Activated CD4-positive, alpha-beta T cell treated with anti-CD3 and anti-CD28 coated beads, Interleukin-2, amount 50 U/mL, for 48 hours (primary cell): ENCODE measurements at regions not wholly inside any gene's neighbourhood (a gene's known extent, or its start where the extent isn't known, plus 50 kb on each side); places are given as distances from the start of the nearest gene placed in this dataset.

Source experiments
- DNase-seq, 2 experiments: peaks; one replicate each; pipeline ENCODE4 v3.0.0-alpha.2; 2020

DNA sequence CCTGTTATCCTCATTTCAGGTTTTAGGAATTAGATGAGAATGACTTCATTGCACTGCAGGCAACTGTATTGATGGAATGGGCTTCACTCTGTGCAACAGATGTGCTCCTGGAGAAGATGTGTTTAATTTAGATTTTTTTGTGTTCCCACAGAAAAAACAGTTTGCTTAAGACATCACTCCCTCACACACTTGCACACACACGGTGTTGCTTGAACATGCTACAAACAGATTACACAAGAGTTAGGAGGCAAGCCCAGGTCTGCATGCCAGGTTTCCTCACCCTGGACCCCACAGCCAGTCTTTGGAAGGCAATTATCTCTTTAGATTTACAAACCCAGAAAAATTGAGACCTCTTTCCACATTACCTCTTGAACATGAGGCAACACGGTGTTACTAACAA, 93.7 kb upstream of the KLHL29 start:
- no peak for DNase-seq

DNA sequence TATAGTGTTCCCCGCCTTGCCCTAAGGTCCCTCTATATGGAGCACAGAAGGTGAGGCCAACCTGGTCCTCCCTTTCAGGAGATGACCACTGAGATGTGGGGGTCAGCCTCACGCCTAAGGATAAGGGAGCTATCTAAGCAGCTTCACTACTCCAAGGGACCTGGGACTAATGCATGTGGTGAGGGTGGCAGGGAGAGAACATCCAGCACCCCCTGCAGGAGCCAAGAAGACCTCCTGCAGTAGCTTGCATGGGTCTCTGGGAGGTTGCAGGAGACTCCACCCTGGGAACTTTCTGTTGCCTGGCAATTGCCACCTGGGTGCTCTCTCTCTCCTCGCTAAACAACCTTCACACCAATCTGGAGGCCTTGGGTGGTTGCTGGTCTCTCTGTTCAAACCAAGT, 93.0 kb upstream of the KLHL29 start:
- no peak for DNase-seq

DNA sequence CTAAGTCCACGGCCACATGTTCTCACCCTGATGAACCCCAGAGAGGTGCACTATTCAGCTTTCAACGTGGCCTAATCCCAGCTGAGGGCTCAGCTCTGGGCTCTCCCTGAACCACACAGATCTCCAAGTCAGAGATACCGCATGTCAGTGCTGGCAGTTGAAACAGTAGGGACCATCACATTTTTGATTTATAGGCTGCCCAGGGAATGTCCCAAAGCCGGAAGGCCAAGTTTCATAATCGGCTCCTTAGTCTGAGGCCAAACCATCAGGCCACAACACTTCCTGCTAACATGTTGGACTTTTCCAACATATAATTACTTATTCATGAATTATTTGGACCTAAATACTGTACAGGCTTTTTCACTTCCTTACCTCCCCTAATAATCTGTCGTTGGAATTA, 91.9 kb upstream of the KLHL29 start:
- no peak for DNase-seq

DNA sequence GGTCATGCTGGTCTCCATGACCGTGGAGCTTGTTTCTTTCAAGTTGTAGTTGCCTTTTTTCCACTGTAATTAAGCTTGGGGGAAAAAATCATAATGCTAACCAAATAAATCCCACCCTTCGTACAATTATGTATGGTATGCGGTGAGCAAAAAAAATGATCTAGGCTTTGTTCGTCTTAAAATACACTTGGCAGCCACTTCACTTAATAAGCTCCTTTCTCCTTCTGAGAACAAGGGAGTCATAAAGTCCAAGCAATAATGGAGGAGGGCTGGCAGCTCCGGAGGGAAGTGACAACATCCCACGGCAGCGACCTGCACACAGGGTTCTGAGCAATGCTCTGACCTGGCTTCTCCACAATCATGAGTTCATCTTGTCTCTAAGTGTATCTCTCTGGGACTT, 91.2 kb upstream of the KLHL29 start:
- DNase-seq = no peak

DNA sequence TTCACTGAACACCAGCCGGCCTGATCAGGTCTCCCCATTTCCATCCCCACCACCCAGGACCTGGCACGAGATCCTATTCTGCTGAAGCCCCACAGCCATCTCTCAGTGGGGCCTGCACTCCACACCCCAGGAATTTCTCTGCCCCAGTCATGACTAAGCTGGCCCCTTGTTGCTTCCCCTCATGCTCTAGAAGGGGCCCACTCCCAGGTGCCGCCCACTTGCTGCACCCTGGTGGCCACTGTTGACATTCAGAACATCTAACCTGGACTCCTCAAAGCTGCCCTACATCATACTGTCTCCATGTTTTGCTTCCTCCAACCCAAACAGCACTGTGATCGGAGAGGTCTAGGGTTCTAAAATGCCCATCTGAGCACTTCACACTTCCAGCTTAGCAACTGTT, 90.7 kb upstream of the KLHL29 start:
- no peak for DNase-seq

DNA sequence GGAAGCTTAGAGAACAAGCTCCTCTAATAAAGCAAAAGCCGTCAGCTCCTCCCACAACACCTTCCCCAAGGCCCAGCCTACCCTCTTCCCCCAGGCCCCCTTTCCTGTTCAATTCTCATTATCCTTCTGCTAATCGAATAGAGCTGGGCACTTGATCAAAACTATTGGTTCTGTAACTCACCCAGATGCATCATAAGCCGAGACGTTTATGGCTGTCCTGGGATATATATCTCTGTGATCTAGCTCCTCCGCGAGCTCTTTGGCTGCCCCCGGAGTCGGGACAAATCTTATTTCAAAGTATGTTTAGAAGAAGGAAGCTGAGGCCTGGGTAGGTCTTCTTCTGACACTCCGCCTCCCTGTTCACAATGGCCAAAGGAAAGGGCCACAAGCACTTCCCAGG, 88.3 kb upstream of the KLHL29 start:
- no peak for DNase-seq

DNA sequence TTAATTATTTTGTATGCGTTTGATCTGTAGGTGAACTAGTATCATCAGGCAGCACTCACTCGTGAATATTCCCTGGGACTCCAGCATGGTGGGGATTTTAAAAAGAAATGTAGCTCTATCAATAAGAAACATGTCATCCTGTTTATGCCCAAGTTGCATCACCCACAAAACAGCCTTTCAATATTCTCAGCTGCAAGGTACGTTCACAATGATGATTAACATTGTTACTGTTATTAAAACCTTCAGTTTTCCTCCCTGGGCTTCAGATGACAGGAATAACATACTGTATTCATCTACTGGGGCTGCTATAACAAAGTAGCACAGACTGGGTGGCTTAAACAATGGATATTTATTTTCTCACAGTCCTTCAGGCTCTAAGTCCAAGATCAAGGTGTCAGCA, 87.9 kb upstream of the KLHL29 start:
- DNase-seq = no peak

DNA sequence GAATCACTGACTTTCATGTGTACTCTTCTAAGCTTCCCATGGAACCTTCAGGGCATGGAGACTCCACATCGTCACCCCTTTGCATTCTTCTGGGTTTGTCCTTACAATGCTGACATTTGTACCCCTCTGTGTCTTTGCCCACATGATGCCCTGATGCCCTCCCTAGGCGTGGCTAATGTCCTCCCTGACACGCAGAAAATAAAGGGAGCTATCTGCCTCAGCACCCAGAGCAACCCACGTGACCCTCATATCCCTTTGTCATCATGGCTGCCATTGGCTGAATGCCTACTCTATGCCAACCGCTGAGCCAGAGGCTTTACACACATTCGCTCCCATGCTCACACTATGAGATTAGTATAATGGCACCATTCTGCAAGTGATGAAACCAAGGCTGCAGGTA, 86.4 kb upstream of the KLHL29 start:
- DNase-seq = no peak

DNA sequence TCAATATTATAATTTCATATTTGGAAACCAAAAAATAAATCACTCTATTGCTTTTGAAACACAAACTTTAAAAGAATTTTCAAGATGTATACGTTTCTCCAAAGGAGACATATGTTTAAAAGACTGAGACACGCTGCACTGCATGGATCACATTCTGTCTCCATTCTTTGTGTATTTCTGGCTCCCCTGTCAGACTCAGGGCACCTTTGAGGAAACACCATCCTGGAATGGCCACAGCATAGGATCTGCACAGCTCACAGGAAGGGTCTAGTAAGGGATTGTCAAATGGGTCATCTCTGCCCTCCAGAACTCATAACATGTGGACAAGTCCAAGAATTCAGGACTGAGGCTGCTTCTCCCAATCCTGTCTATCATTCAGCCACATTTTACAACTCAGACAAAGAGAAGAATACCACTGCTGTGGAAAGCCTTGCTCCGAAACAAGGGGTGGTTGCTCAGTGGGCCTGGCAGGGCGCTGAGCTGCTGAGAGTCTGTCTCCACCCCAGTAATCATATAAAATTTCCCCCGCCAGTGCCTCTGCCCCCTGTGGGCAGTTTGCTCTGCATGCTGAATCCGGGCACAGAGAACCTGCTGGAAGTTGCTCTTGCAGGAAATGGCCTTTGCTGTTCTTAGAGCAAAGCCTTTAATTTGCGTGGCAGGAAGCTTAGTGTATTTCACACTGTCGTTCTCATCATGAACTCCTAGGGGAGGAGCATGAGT, 85.3 kb upstream of the KLHL29 start:
- DNase-seq = no peak

DNA sequence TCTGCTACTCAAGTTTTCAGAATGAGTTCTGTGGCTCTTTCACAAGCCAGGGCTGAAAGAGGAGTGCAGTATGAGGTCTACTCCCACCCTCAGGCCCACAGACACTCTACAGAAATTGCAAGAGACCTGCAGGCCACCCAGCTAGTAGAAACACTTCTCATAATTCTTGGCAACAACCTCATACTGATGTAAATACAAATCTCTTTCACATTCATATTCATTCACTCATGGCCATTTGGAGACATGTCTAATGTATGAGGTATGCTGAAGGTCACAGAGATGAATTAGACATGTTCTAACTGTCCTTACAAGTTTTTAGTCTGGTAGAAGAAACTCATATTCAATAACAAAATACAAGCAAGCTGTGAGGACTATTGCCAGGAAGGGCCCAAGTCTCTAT, 83.8 kb upstream of the KLHL29 start:
- DNase-seq = no peak

DNA sequence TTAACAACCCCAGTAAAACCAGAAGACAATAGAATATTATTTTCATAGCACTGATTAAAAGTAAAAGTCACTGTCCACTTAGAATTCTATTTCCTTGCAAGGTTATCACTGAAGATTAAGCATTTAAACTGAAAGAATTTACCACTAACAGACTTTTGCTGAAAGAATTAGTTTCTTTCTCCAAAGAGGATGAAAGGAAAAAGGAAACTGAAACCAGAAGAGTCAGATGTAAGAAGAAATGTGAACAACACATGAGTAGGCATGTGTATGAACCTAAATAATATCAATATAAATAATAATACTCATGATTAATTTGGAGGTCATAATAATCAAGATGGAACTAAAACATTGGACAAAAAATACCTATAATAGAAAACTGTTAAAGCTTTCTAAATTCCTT, 82.4 kb upstream of the KLHL29 start:
- DNase-seq = no peak

DNA sequence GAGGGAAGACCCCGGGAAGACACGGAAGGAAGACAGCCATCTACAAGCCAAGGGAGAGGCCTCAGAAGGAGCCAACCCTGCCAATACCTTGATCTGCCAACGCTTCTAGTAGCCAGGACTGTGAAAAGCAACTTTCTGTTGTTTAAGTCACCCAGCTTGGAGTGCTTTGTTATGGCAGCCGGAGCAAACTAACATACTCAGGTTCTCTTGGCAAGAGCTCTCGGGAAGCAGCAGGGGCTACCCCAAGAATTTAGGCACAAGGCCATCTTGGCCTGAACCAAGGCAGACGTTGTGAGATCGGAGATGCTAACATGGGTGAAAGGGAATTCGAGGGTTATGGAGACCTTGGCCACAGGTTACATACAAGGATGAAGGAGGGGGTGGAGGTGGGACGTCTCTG, 78.6 kb upstream of the KLHL29 start:
- no peak for DNase-seq

DNA sequence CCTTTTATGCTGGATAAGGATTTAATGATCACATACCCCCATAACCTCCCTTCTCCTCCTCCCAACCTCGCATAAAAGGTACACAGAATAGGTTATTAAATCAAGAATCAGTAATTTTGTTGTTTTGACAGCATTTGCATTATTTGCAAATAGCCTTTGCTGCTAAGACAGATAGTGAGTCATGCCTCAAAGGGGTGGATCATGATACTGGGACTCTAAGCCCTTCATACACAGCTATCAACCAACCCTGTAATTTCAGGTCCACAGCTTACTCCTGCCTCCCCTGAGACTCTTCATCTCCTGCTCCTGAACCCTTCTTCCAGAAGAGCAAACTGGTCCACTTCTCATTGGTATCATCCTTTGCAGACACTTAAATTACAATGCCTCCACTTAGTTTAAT, 73.8 kb upstream of the KLHL29 start:
- DNase-seq = no peak

DNA sequence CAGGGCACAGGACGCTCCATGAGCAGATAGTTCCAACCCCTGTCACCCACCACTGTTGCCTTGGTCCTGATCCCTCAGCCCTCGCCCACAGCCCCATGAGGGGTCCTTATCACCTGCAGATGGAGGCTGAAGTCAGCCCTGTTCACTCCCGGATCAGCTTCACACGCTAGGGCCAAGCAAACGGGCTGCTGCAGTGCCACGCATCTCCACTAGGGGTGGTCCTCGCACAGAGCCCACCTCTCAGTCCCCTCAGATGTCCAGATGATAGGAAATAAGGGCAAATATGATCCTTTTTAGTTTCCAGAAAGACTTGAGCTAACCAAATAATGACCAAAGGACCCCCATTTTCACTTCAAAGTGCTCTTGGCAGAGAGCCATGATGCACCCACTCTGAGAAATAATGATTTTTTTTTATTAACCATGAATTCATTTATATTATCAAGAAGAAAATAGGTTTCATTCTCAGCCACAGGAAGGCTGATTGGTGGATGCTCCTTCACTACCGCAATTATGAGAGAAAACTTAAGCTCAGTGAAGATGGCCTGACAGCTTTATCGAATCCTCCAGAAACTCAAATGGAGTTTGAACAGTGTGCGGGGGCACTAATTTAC, 71.9 kb upstream of the KLHL29 start:
- DNase-seq = peak; percentile 29 to 37

DNA sequence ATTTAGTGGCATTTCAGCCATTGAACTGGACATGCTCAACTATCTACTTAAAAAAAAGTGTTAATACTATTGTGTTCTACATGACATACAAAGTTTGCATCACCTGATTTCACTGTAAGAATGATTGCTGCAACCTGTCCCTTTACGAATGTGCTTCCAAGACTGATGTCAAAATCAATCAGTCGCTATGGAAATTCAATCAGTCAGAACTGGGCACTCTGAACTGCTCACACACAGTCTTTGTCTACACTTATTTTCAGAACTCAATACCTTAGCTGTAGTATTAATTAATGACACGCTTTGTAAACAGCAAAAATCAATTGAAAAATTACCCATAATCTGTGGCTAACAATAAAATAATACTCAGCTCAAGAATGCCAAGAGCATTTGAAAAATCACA, 70.3 kb upstream of the KLHL29 start:
- no peak for DNase-seq

DNA sequence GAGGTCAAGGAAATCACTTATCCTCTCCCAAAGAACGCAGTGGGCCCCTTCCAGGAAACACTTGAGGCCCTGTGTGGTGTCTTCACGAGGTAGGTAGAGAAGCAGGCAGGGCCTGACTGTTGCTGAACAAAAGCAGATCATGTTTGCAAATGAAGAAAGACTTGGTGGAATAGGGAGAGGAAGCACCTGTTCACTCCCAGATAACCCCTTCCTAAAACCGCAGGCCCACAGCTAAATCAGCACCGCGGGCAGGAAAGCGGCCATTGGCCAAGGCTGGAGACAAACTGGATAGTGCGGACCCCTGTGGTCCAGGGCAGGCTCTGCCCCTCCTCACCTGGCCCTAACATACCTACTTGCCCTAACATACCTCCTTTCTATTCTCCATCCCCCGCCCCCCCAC, 64.9 kb upstream of the KLHL29 start:
- DNase-seq = no peak

DNA sequence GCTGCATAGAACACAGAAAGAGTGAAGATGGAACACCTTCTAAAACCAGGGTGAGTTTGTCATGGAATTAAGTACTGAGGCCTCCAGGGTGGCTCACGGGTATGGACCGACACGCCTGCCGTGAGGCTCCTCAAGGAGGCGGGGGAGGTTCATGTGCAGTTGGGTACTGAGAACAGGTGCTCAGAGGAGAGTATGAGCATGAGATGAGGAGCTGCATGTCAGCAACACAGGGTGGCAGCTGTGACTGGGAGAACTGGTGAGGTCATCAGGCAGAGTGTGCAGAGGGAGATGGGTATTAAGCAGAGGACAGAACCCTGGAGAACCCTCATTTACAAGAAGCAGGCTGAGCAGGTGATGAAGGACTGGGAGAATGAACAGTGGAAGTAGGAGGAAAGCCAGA, 63.2 kb upstream of the KLHL29 start:
- DNase-seq = no peak

DNA sequence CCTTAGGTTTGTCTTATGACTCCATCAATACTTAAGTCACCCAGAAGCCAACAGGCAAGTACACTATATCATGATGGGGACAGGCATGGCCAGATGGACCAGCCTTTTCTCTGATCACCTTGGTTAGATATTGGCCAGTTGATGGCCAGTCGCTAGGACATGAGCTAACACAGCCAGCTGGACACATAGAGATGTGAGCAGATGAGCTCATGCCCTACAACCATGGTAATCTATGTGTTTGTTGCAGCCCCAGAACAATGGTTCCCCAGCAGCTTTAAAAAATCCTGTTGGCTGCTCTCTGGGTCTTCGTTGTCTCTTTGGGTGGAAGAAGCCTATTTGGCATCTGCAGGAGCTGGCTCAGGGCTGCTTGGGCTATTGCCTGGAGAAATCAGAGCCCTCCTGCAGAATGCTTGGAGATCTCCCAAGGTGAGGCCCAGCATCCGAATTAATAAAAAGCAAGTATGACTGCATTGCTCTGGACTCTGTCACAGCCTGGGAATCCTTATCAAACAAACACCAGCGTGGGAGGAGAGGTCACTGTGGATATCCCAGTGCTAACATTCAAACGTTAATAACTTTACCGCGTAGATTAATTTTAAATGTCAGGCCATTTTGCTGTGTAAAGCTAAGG, 62.3 kb upstream of the KLHL29 start:
- DNase-seq = no peak

DNA sequence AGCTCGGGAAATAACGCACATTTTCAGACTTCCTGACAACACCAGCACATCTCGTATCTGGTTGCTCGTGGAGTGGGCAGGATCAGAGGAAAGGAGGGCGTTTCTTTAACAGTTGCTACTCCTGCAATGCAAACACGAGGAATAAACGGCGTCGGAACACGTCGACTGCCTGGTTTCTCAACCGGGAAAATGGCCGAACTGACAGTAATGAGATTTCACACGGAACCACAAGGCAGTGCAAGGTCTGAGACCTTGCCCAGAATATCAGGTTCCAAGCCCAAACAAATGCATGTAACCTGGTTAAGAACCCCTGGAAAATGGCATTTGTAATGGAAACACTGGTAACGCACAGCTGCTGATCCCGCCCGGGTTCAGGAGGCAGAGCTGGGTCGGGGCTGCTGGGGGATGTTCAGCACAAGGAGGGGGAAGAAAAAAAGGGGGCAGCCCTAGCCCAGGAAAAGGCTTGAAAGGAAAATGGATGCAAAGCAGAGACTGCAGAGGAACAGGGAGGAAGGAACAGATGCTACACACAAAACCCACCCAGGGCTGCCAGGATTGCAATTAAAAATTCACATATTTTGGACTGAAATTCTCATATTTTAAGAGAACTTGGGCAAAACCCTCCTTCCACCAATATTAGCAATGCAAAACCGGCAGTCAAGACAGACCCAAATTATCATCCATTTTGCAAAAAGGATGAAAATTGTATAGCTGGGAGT, 61.6 kb upstream of the KLHL29 start:
- no peak for DNase-seq

DNA sequence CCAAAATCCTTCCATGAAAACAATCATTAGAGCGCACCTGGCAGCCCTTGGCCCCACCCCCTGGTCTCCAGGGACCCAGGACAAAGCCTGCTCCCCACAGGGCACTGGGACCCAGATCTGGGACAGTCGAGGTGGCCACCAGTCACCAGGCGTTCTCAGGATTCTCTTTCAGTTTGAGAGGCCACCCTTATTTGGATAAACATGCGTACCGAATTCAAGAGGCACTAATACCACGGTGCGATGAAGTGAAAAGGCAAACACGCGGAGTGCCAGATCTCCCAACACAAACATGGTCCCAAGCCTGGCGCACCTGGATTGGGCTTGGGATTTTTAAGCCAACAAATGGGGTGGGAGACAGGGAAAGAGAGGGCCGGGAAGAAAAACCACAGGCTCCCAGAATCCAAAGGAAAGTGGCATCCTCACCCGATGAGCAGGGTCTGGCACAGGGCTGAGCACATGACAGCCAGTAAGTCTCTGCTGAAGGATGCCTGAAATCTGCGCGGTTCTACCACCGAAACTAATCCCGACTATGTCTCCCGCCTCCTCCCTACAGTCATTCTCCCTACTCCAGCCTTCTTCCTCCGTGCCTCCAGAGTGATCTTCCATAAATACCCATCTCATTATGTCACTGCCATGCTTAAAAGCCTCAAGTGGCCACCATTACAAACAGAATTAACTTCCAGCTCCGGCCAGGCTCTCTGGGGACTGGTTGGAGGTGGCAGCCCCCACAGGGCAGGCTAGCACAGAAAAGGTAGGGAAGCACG, 60.9 kb upstream of the KLHL29 start:
- DNase-seq = no peak

DNA sequence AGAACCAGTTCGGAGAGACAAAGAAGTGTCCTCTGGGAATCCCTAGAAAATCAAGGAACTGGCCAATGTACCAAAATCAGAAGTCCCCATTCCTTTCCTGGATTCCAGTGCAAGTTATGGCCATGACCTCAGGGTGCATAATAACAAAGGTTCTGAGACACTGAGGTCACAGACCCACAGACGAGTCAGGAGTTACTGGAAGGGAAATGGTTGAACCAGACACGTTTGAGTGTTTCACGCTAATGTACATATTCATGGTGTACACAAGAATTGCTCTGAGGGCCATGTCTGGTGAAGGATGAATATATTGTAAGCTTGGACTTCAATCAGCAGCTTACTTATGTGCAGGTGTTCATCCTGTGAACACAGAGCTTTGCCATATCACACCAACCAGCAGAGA, 58.6 kb upstream of the KLHL29 start:
- no peak for DNase-seq

DNA sequence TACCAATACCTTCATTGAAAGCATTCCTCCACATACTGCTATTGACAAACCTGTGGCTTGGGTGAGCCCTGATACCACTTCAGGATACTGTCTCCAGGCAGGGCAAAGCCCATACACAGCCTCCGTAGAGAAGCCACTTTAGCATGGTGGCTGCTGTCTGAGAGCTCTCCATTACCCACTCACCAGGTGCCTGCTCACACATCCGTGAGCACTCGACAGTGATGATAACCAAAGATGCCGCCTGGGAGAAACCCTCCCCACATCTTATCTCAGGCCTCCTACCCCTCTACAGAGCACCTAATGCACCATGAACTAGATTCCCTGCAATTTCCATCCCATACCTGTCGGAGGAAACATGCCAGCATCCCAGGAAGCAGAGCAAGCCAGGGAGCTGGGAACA, 57.6 kb upstream of the KLHL29 start:
- DNase-seq = no peak

DNA sequence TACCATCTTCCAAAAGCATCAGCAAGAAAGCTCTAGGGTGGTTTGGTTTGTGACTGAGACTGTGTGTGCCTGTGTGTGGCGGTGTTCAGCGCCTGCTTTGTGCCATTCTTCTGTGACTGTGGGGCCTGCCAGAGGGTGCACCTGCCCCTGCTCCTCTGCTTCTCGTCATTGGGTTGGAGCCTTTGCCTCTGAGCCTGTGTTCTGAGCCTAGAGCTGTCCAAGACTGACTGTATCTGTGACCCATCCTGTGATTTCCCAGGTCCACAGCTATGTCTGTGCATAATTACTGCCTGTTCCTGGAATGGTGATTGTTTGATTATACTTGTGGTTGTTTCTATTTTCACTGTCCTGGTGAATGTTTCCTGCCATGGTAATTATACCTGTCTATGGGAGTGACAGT, 57.1 kb upstream of the KLHL29 start:
- DNase-seq = no peak
